Esophagus muscularis mucosa (tissue), 3 donors: ENCODE measurements at regions not wholly inside any gene's neighbourhood (a gene's known extent, or its start where the extent isn't known, plus 50 kb on each side); places are given as distances from the start of the nearest gene placed in this dataset.

Experiments used
- CTCF ChIP-seq, 3 experiments: fragments of 200-600 bp in 2 of 3; fragments of 450-650 bp in 1 of 3; sonication (generic) in 2 of 3; IDR thresholded peaks; one replicate each; pipeline ENCODE4 v1.5.1; 2017 to 2019; ENCODE audit warnings: antibody characterized with exemption in 3 of 3, mild to moderate bottlenecking in 2 of 3, moderate library complexity in 1 of 3
- POLR2A ChIP-seq: fragments of 450-650 bp; IDR thresholded peaks from one replicate; pipeline ENCODE4 v1.6.1; 2017; ENCODE audit warnings: antibody characterized with exemption, moderate library complexity, mild to moderate bottlenecking, low read depth
- POLR2AphosphoS5 ChIP-seq, 2 donors: sonication (generic); formaldehyde crosslinking; IDR thresholded peaks; one replicate each; pipeline ENCODE4 v1.6.1; 2017; ENCODE audit warnings: antibody characterized with exemption in 2 of 2

- TF ChIP-seq CTCF (IDR thresholded peaks at IDR 0.05) (no peak), POLR2A (no peak), POLR2AphosphoS5 (IDR thresholded peaks at IDR 0.05) (no peak)
Observed at GRCh38 chr2:71815701-71816474, 331.8 kb downstream of the CYP26B1 start.
